Hepatic stellate cell (primary cell): ENCODE measurements at regions not wholly inside any gene's neighbourhood (a gene's known extent, or its start where the extent isn't known, plus 50 kb on each side); places are given as distances from the start of the nearest gene placed in this dataset.
A peak's percentile ranks its signal among the peaks of the same experiment; 100 is the strongest.

Source experiments
- DNase-seq: peaks from one replicate; pipeline ENCODE4 v3.0.0; 2011; ENCODE audit warnings: low spot score

DNA sequence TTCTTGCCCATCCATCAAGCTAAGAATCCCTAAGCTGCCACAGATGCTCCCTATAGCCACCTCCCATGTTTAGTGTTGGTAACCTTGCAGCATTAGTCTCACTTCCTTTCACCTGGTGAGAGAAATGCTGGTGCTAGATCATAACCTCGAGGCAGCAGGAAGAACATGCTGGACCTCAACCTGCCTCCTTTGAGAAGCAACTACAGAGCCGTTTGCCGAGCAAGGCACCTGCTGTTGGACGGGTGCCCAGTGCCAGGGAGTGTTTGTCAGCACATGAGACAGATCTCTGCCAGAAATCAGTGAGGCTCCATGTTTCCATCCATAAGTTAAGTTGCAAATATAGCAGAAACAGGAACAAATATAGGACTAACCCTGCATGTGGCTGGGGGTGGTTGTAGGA, 955.7 kb downstream of the TUSC7 start:
- DNase-seq: no peak

DNA sequence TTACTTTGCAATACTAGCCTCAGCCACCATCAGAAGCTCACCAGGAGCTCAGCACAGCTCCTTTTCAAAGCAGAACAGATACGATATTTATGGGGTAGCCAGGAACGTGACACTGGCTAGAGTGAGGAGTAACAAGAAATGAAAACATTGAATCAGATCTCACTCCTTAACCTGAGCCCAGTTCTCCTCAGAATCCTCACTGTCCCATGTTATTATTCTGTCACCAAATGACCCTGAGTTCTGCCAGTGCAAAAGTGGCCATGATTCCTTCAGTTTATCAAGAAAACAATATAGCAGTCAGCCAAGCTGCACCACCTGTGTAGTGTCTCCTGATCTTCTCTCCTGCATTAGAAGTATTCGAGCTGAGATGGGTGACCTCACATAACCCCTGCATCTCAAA, 956.7 kb downstream of the TUSC7 start:
- no peak for DNase-seq

DNA sequence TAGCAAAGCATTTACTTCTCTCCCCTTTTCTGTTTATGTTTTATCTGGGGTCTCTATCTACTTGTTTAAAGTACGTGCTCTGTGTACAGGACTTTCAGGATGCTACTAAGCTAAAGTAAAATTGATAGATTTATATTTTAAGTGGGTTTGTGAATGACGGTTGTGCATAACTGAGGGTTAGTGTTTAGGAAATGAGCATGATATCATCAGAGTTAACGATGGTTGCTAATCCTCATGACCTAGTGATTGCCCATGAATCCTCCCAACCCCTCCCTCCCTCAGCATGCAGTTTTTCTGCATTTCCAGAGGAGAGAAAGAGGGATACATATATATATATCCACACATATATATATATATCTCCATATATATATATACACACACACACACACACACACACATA, 957.2 kb downstream of the TUSC7 start:
- DNase-seq: no peak

DNA sequence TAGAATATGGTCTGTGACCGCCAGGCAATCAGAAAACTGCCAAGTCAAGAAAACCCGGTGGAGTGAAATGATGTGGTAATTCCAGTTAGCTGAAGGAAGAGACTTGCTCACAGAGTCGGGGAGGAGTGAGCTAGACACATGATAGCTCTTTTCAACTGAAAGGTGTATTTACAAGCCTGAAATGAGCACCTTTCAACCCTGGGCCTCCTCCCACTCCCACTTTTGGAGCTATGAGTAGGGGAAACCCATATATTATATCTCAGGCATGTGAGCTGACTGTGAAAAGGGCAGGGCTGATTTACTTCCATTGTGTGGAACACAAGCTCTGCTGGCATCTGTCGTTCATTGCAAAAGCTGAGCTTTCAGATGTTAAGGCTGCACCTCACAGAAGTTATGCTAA, 960.2 kb downstream of the TUSC7 start:
- DNase-seq: no peak

DNA sequence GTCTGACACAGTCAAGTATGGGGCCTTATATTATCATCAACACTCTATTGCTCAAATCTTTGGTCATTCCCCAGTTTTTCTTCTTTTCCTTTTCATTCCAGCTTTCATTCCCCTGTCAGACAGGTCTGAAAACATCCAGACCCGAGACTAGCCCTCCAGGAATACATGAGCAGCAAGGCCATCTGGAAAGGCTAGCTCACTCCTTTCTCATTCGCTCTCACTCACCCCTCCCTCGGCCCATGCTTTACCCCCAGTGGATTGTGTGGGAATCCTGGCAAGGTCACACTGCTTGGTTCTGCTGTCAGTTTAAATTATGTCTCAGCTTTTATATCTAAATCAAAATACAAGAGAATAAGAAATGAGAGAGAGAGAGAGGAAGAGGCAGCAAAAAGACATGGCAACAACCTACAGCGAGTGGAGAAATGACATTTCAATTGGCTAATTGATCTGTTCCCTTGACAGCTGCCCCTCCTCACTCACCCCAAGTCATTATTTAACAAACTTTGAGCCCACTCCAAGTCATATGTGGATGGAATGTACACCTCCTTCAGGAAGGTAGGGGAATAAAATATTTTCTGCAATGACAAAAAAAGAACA, 962.2 kb downstream of the TUSC7 start:
- no peak for DNase-seq

DNA sequence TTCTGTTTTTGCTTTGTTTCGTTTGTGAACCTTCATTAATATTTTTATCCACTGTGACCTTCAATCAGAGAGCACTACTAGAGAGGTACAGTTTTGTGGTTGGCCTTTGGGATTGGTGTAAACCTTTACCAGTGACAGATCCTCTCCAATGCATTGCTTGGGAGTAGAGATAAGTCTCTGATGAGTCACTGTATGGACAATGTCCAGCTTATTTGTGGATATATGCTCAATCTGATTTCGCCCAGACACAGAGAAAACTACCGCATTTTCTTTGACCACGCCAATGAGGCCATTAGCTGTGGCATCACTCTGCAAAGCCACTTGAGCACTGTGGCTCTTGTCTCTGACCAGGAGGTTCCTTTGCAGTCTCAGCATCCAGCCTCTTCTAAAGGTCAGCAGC, 964.7 kb downstream of the TUSC7 start:
- DNase-seq: no peak

DNA sequence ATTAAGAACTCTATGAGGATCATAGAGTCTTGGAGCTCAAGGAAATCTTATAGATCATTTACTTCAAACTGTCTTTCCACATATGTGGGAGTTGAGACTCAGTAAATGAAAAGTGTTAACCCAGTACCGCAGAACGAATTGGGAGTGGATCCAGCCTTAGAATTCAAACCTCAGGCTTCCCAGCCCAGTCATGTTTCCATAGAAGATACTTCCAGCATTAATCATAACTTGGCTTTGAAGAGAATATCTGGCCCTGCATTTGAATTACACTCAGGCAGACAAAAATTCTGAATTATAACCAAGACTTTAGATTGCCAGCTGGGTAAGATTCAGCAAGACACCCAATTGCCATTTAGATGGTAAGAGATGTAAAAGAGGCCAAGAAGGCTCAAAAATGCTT, 972.0 kb downstream of the TUSC7 start:
- DNase-seq: peak; percentile 35

DNA sequence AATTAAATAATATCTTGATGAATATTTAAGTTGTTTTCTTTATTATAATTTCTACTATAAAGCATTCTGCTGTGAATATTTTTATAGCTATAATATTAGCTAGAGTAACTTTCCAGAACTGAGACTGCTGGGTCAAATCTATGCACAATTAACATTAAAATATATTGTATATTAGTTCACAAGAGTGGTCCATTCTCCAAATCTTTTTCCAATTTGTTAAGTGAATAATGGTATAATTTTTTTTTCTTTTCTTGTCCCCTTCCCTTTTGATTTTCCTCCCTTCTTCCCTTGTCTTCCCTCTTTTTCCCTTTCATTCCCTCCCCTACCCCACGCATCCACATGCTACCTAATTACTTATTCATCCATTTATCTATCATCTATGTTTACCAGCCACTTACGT, 977.5 kb downstream of the TUSC7 start:
- no peak for DNase-seq

GRCh38 chr3:117688583-117688982, 979.0 kb downstream of the TUSC7 start:
- DNase-seq: no peak

- DNase-seq: no peak
These were observed 981.9 kb downstream of the TUSC7 start for GRCh38 chr3:117691526-117691925.

- DNase-seq: no peak
These were observed 982.9 kb downstream of the TUSC7 start for GRCh38 chr3:117692416-117692995.

DNA sequence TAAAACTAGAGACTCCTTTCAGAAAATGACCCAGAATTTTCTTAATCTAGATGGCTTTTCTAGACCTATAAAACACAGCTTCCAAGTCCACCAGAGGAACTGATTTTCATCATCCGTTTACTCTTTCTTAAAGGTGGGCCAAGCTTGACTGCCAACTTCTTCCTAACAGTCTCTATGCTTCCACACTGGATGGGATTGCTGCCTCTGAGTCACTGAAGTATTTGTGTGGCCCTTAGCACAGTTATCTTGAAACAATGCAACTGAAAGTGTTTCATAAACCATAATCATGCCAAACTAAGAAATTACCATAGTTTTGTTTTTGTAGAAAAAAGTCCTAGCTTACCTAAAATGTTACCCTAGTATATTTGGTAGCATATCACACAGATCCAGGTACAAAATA, 985.7 kb downstream of the TUSC7 start:
- no peak for DNase-seq

- no peak for DNase-seq
These were observed 986.5 kb downstream of the TUSC7 start for GRCh38 chr3:117695871-117696645.

DNA sequence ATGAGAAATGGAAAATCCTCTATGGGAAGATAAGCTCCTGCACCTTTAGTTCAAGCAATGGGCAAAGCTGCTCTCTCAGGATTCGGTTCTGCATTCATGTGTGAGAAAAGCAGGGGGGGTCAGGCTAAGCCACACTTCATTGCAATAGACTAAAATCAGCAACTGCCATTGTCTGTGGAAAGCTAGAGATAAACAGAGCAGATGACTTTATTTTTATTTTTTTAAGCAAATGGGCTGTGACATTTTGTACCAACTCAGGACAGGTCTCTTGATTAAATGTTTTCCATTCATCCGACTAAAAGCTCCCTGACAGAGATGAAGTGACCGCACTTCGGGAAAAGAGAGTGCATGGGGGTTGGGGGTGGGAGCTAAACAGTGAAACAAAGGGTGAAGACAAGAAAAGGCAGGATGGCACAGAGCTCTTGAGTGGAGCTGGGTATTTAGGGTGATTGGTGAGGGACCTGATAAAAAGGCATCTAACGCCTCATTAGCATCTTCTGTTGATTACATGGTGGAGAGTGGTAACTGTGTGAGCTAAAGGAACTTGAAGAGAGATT, 987.4 kb downstream of the TUSC7 start:
- no peak for DNase-seq

DNA sequence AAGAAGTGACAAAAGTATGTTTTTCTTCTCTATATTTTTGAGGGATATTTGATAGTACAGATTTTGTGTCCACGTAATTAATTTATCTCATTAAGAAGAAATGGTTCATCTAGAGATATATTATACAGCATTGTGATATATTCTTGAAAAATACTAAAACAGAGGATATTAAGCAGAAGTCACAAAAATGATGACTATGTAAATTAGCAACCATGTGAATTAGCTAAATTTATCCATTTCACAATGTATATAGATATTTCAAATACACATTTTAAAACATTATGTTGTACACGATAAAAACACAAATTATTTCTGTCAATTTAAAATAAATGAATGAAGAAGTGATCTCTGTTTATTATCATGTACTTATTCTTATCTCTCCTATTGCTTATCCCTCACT, 989.5 kb downstream of the TUSC7 start:
- DNase-seq: no peak

DNA sequence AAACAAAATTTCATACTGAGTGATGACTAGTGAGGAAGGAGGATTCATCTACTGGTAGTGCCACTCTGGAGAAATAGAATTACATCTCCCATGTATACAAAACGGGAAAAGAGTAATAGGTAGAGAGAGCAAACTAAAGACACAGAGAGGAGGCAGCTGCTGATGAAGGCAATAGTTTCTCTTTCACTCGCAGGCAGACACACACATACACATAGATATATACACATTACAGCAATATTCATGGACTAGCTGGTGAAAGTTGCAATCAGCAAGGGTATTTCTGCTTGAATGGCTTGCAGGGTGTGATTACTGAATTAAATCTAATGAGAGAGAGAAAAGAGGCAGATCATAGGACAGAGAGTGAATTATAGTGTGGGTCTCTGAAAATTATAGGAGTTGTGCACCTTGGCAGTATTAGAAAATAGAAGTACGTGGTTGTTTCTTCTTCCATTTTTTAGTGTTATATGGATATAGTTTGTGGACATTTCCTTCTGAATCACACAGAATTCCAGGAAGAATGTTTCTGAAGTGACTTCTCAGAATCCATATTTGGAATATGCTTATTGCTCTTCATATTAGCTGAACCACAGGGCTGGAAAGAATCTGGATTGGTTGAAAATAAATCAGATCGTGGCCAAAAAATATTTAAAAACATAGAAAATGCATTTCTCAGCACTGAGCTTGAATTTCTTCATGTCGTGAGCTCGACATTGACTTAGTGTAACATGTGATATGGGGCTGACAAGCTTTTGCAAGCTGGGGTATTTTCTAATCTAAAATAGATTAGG, 991.2 kb downstream of the TUSC7 start:
- DNase-seq: peak; percentile 14

- no peak for DNase-seq
These were observed 995.4 kb downstream of the TUSC7 start for GRCh38 chr3:117705011-117705410.

- DNase-seq: peak; percentile 10
These were observed 996.5 kb downstream of the TUSC7 start for GRCh38 chr3:117706037-117706436.

GRCh38 chr3:117706756-117707155, 997.2 kb downstream of the TUSC7 start:
- DNase-seq: no peak

DNA sequence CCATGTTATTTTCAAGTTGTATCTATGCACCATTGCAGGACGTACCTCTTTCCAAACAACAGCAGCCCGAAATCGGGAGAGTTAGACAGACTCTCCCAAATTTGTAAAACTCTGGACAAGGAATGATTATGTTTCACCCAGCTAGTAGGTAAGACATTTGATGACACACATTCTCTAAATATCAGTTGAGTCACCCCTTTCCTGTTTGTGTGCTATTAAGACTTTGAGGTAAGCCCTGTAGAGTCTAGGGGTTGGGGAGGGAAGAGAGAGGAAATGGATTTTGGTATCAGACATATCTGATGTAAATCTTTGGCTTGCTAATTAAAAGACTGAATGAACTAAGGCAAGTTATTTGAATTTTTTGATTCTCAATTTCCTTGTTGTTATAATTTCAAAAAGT, 999.0 kb downstream of the TUSC7 start:
- DNase-seq: no peak

DNA sequence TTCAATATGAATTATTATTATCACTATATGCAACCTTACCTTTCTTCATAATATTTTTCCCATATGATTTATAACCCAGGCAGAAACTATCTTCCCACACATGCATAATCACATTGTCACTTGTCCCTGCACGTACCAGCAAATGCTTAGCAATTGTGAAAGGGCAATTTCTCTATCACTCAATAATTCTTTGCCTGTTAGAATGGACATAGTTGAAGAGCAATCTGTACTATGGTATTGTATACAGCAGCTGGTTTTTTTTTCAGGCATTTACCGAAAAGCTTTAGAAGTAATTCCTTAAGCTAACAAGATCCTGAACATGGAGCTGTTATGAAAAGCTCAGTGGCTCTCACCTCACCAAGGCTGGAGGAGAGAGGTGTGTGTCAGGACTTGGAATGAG, 999.5 kb downstream of the TUSC7 start:
- DNase-seq: no peak

GRCh38 chr3:117710501-117710900, 1000.9 kb downstream of the TUSC7 start:
- DNase-seq: no peak
